ENCODE measurements at regions not wholly inside any gene's neighbourhood (a gene's known extent, or its start where the extent isn't known, plus 50 kb on each side); places are given as distances from the start of the nearest gene placed in this dataset.
"Not testable (repeated sequence)": the region's sequence is repeated elsewhere in the genome, so short reads cannot be mapped to it uniquely, and the experiment has no call there.

GRCh38 chr12:46522071-46522470, 149.5 kb upstream of the SLC38A2 start:
- DNase-seq (ENCODE audit: low read depth in 2 of 3, low spot score in 2 of 3): no peak

GRCh38 chr12:46521145-46521544, 148.6 kb upstream of the SLC38A2 start:
- no peak for DNase-seq (ENCODE audit: low read depth in 2 of 3, low spot score in 2 of 3)

GRCh38 chr12:46519407-46519806, 146.8 kb upstream of the SLC38A2 start:
- DNase-seq (ENCODE audit: low read depth in 2 of 3, low spot score in 2 of 3): no peak

- no peak for DNase-seq (ENCODE audit: low read depth in 2 of 3, low spot score in 2 of 3)
These were observed 146.2 kb upstream of the SLC38A2 start for GRCh38 chr12:46518729-46519128.

GRCh38 chr12:46518169-46518568, 145.6 kb upstream of the SLC38A2 start:
- DNase-seq (ENCODE audit: low read depth in 2 of 3, low spot score in 2 of 3): no peak

GRCh38 chr12:46517579-46517962, 145.0 kb upstream of the SLC38A2 start:
- no peak for DNase-seq (ENCODE audit: low read depth in 2 of 3, low spot score in 2 of 3)

- DNase-seq (ENCODE audit: low read depth in 2 of 3, low spot score in 2 of 3): no peak
These were observed 144.5 kb upstream of the SLC38A2 start for GRCh38 chr12:46516933-46517578.

GRCh38 chr12:46516238-46516932, 143.8 kb upstream of the SLC38A2 start:
- DNase-seq (ENCODE audit: low read depth in 2 of 3, low spot score in 2 of 3): no peak

GRCh38 chr12:46515829-46516228, 143.3 kb upstream of the SLC38A2 start:
- no peak for DNase-seq (ENCODE audit: low read depth in 2 of 3, low spot score in 2 of 3)

GRCh38 chr12:46514886-46515285, 142.3 kb upstream of the SLC38A2 start:
- DNase-seq (ENCODE audit: low read depth in 2 of 3, low spot score in 2 of 3): no peak

- not testable (repeated sequence) for DNase-seq (ENCODE audit: low read depth in 2 of 3, low spot score in 2 of 3)
These were observed 137.7 kb upstream of the SLC38A2 start for GRCh38 chr12:46510257-46510656.

- no peak for DNase-seq (ENCODE audit: low read depth in 2 of 3, low spot score in 2 of 3)
These were observed 136.6 kb upstream of the SLC38A2 start for GRCh38 chr12:46509135-46509534.

- DNase-seq (ENCODE audit: low read depth in 2 of 3, low spot score in 2 of 3): no peak
These were observed 136.1 kb upstream of the SLC38A2 start for GRCh38 chr12:46508651-46509050.

- no peak for DNase-seq (ENCODE audit: low read depth in 2 of 3, low spot score in 2 of 3)
These were observed 135.2 kb upstream of the SLC38A2 start for GRCh38 chr12:46507766-46508165.

- no peak for DNase-seq (ENCODE audit: low read depth in 2 of 3, low spot score in 2 of 3)
These were observed 134.4 kb upstream of the SLC38A2 start for GRCh38 chr12:46506961-46507360.

GRCh38 chr12:46506198-46506597, 133.6 kb upstream of the SLC38A2 start:
- DNase-seq (ENCODE audit: low read depth in 2 of 3, low spot score in 2 of 3): no peak

GRCh38 chr12:46504494-46504893, 131.9 kb upstream of the SLC38A2 start:
- DNase-seq (ENCODE audit: low read depth in 2 of 3, low spot score in 2 of 3): no peak

GRCh38 chr12:46503637-46504175, 131.1 kb upstream of the SLC38A2 start:
- DNase-seq (ENCODE audit: low read depth in 2 of 3, low spot score in 2 of 3): no peak

GRCh38 chr12:46500673-46501072, 128.1 kb upstream of the SLC38A2 start:
- DNase-seq (ENCODE audit: low read depth in 2 of 3, low spot score in 2 of 3): no peak

GRCh38 chr12:46499901-46500300, 127.3 kb upstream of the SLC38A2 start:
- DNase-seq (ENCODE audit: low read depth in 2 of 3, low spot score in 2 of 3): no peak

- no peak for DNase-seq (ENCODE audit: low read depth in 2 of 3, low spot score in 2 of 3)
These were observed 126.7 kb upstream of the SLC38A2 start for GRCh38 chr12:46499226-46499625.

- no peak for DNase-seq (ENCODE audit: low read depth in 2 of 3, low spot score in 2 of 3)
These were observed 125.2 kb upstream of the SLC38A2 start for GRCh38 chr12:46497739-46498138.

GRCh38 chr12:46494424-46494823, 121.9 kb upstream of the SLC38A2 start:
- DNase-seq (ENCODE audit: low read depth in 2 of 3, low spot score in 2 of 3): no peak
